GM18861 (cell line): ENCODE measurements at regions not wholly inside any gene's neighbourhood (a gene's known extent, or its start where the extent isn't known, plus 50 kb on each side); places are given as distances from the start of the nearest gene placed in this dataset.
"Not testable (repeated sequence)": the region's sequence is repeated elsewhere in the genome, so short reads cannot be mapped to it uniquely, and the experiment has no call there.

Source experiments
- ATAC-seq: cut with Tn5 transposase; IDR thresholded peaks from one replicate; pipeline ENCODE4 v1.9.1; 2021; ENCODE audit not compliant: unreplicated experiment

- no peak for ATAC-seq
Observed at GRCh38 chr6:90694802-90695201, 107.9 kb upstream of the MAP3K7 start.

- ATAC-seq, result no peak
Observed at GRCh38 chr6:90691823-90692222, 105.0 kb upstream of the MAP3K7 start.

- ATAC-seq, result no peak
Observed at GRCh38 chr6:90689172-90689571, 102.3 kb upstream of the MAP3K7 start.

DNA sequence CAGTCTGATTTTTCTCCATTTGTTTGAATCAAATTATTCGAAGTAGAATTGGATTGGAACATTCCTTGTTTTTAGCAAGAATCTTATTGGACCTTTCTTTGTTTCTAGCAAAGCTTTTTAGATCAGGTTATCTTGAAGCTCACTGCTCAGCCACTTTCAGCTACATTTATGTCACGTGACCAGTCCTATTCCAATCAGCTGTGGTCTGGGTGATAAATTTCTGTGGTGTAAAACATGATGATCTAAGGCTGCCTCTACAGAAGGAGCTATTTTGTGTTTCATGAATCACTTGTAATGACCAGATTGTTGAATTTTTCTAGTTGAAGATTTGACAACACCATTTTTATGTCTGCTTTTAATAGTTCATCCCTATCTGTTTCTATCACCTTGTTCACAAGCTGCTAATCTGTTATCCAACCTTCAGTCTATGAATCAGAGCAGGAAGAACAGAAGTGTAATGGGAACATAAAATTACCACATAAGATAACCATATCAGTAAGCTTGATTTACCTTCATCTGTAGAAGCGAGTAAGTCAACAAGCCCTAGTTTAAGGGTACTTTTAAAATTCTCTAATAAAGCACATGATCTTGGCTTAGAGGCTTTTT lies 101.0 kb upstream of the MAP3K7 start:
- no peak for ATAC-seq

DNA sequence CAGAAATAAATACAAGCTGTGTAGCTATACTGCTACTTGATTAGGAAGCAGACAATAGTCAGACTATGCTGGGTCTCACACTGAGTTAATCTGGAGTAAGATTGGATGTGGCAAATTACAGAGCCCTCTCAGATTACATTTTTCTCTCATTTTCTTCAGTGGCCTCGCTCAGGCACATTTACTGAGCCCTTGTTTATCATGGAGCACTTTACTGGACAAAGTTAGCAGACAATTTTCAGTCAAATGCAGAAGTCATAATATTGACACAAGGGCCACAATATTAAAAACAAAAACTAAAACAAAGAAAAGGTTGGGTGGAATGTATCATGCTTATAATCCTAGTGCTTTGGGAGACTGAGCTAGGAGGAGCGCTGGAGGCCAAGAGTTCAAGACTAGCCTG lies 95.0 kb upstream of the MAP3K7 start:
- ATAC-seq, result no peak

GRCh38 chr6:90678049-90678779 lies 91.3 kb upstream of the MAP3K7 start:
- ATAC-seq, result no peak

- no peak for ATAC-seq
Observed at GRCh38 chr6:90677440-90677839, 90.6 kb upstream of the MAP3K7 start.

DNA sequence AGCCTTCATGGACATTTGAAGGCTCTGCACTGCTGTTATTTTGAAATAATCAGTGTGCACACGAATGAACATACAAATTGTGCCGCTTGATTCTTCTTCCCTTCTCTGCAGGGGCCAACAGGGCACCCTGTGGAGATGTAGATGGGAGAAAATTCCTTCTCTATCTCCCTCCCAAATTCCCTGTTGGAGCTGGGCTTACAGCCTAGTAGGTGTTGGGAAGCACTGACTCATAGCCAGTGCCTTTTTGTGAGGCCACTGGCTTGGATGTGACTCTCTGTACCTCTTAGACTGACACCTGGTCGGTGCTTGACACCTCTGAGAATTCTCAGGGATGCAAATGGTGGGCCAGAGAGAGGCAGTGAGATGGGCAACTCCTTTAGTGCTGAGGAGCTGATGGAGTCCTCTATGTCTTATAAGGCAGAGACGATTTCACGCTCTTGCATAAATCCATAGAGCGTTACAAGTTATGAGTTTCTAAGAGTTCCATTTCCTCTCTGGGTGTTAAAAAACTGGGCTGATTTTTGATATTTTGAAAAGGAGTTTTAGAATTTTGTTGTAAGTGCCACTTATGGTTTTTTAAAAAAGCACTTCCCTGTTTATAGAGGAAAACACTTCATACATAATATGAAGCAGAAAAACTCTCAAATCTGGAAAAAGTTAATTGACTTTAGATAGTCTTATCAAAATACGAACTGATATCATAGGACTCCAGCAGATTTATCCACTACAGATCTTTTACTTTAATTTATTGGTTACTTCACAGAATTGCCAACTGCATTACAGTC lies 89.8 kb upstream of the MAP3K7 start:
- no peak for ATAC-seq

DNA sequence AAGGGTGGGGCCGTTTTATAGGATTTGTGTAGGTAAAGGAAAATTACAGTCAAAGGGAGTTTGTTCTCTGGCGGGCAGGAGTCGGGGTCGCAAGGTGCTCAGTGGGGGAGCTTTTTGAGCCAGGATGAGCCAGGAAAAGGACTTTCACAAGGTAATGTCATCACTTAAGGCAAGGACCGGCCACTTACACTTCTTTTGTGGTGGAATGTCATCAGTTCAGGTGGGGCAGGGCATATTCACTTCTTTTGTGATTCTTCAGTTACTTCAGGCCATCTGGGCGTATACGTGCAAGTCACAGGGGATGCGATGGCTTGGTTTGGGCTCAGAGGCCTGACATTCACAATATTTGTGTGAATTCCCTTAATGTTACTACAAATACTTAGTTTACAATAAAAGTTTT lies 88.2 kb upstream of the MAP3K7 start:
- ATAC-seq, result not testable (repeated sequence)

GRCh38 chr6:90674077-90674476 lies 87.2 kb upstream of the MAP3K7 start:
- ATAC-seq, result not testable (repeated sequence)

- no peak for ATAC-seq
Observed at GRCh38 chr6:90669846-90670245, 83.0 kb upstream of the MAP3K7 start.

DNA sequence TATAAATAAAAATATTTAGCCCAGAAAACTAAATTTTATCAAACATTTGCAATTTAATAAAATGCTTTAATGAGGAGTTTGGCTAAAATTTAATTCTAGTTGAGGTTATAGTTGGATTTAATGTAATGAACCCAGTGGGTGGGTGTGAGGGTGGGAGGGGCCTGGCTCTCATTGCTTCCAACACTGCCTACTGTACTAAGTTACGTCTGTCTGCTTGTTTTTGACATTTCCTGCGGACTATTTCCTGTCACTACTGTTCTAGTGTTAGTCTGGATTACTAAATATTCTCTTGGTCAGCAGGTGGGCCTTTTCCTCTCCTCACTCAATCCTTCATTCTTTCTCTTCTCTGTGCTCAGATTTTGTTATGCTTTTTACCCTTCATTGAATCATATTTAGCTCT lies 82.5 kb upstream of the MAP3K7 start:
- no peak for ATAC-seq

DNA sequence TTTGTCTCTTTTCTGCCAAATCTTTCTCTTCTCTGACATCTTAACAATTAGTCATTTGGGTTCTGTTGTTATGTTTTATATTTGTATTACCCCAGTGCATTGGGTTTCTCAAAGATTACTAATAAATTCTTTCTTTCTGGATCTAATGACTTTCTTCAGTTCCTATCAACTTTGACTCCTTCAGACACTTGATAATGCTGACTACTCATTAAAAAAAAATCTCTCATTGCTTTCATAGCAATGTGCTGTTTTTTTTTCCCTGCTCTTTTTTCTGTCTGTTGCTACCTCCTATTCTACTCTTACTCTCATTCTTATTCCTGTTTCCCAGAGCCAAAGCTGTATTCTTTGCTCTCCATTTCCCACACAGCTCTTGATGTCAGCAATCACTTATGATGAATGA lies 81.3 kb upstream of the MAP3K7 start:
- ATAC-seq, result no peak

GRCh38 chr6:90663873-90664272 lies 77.0 kb upstream of the MAP3K7 start:
- no peak for ATAC-seq

GRCh38 chr6:90663106-90663505 lies 76.2 kb upstream of the MAP3K7 start:
- ATAC-seq, result no peak

- no peak for ATAC-seq
Observed at GRCh38 chr6:90660931-90661330, 74.1 kb upstream of the MAP3K7 start.

DNA sequence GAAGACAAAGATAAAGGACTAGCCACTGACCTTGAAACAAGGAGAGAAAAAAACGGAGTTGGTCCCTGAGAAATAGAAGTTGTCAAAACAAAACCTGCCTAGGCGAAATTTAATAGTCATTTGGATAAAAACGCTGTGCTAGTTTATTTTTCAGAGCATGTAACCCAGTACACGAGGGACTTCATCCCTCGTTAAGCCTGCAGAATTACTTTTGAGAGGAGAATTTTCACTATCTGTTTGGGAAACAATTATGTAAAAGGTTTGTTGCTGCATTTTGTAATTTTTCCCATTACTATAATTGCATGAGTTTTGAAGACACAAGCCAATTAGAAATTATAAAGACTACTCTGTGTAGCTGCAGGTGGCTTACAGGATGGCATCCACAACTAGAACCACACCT lies 71.6 kb upstream of the MAP3K7 start:
- no peak for ATAC-seq

- no peak for ATAC-seq
Observed at GRCh38 chr6:90656325-90656724, 69.5 kb upstream of the MAP3K7 start.

DNA sequence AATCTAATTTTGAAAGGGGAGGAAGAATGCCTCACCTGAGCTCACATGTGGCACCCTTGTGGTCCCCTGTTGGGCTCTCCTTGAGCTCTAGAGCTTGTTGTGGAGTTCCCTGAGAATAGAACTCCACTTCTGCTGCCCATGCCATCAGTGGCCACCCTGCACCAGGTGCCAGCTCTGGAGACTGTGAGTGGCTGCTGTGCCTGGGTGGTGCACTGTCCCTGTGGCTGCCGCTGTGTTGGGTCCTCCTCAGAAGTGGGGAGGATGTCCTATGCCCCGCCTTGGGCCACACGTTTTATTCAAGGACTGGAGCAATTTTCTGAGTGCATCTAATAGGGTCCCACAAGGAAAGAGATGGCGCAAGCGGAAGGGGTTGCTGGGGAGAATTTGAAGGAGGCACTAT lies 67.9 kb upstream of the MAP3K7 start:
- no peak for ATAC-seq

- ATAC-seq, result no peak
Observed at GRCh38 chr6:90654166-90654565, 67.3 kb upstream of the MAP3K7 start.

DNA sequence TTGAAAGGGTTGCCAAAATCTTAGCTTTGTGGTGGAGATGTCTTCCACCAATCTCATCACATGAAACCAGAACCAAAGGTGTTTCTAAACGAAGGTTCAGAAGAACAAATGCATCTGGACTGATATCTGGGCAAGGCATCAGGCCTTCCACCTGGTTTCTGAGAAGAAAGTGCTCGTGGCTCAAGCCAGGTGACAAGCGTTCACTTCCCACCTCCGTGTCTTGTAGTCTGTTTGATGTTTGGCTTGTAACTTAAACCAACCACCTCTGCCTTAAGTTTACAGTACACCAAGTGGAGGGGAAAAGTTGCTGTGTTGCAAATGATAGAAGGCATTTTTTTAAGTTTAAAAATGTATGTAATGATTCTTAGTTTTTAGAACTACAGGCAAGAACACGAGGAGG lies 66.9 kb upstream of the MAP3K7 start:
- ATAC-seq, result no peak
